Stimulated activated CD4-positive, alpha-beta T cell treated with anti-CD3 and anti-CD28 coated beads, TNF-alpha, amount 100 ng/mL, for 24 hours (primary cell): ENCODE measurements at regions not wholly inside any gene's neighbourhood (a gene's known extent, or its start where the extent isn't known, plus 50 kb on each side); places are given as distances from the start of the nearest gene placed in this dataset.
"Not testable (repeated sequence)": the region's sequence is repeated elsewhere in the genome, so short reads cannot be mapped to it uniquely, and the experiment has no call there.

Experiments used
- DNase-seq, 3 experiments: peaks; one replicate each; pipeline ENCODE4 v3.0.0-alpha.2; 2020; ENCODE audit warnings: low read depth in 3 of 3

- DNase-seq = no peak
These were observed 270.6 kb downstream of the CYRIA start for GRCh38 chr2:16394986-16395550.

GRCh38 chr2:16394072-16394985 lies 271.3 kb downstream of the CYRIA start:
- DNase-seq = no peak

- DNase-seq = no peak
These were observed 272.0 kb downstream of the CYRIA start for GRCh38 chr2:16393500-16394071.

- DNase-seq = no peak
These were observed 272.8 kb downstream of the CYRIA start for GRCh38 chr2:16392647-16393499.

- DNase-seq = no peak
These were observed 273.6 kb downstream of the CYRIA start for GRCh38 chr2:16391986-16392385.

GRCh38 chr2:16390561-16390960 lies 275.1 kb downstream of the CYRIA start:
- no peak for DNase-seq

- DNase-seq = no peak
These were observed 276.0 kb downstream of the CYRIA start for GRCh38 chr2:16389611-16390010.

GRCh38 chr2:16388199-16388830 lies 277.3 kb downstream of the CYRIA start:
- not testable (repeated sequence) for DNase-seq

GRCh38 chr2:16387461-16387984 lies 278.1 kb downstream of the CYRIA start:
- DNase-seq = no peak

GRCh38 chr2:16386431-16386830 lies 279.2 kb downstream of the CYRIA start:
- DNase-seq = no peak

GRCh38 chr2:16386031-16386430 lies 279.6 kb downstream of the CYRIA start:
- no peak for DNase-seq

GRCh38 chr2:16385341-16385740 lies 280.3 kb downstream of the CYRIA start:
- no peak for DNase-seq

GRCh38 chr2:16383411-16383810 lies 282.2 kb downstream of the CYRIA start:
- no peak for DNase-seq

- DNase-seq = no peak
These were observed 283.2 kb downstream of the CYRIA start for GRCh38 chr2:16382451-16382850.

GRCh38 chr2:16381511-16381910 lies 284.1 kb downstream of the CYRIA start:
- DNase-seq = no peak

- DNase-seq = not testable (repeated sequence)
These were observed 285.7 kb downstream of the CYRIA start for GRCh38 chr2:16379901-16380300.

GRCh38 chr2:16379061-16379460 lies 286.6 kb downstream of the CYRIA start:
- DNase-seq = not testable (repeated sequence)

GRCh38 chr2:16378031-16378430 lies 287.6 kb downstream of the CYRIA start:
- no peak for DNase-seq

GRCh38 chr2:16375981-16376380 lies 289.7 kb downstream of the CYRIA start:
- DNase-seq = no peak

GRCh38 chr2:16375351-16375750 lies 290.3 kb downstream of the CYRIA start:
- DNase-seq = no peak

- DNase-seq = no peak
These were observed 291.0 kb downstream of the CYRIA start for GRCh38 chr2:16374671-16375070.
